Trophoblast cell (in vitro differentiated cells and primary cell): ENCODE measurements at regions not wholly inside any gene's neighbourhood (a gene's known extent, or its start where the extent isn't known, plus 50 kb on each side); places are given as distances from the start of the nearest gene placed in this dataset.

Experiments used
- DNase-seq, 2 donors: peaks; one replicate each; pipeline ENCODE4 v3.0.0-alpha.2; 2016
- H2AFZ ChIP-seq: 2 replicates; pipeline ENCODE4 v1.6.1; 2013; ENCODE audit warnings: low read length, moderate library complexity, mild to moderate bottlenecking; ENCODE audit not compliant: insufficient read depth, poor library complexity
- H2AK5ac ChIP-seq: 2 replicates; pipeline ENCODE4 v1.6.1; 2013; ENCODE audit warnings: mild to moderate bottlenecking, low read length
- H2BK120ac ChIP-seq: 2 replicates; pipeline ENCODE4 v1.6.1; 2013; ENCODE audit warnings: low read length, mild to moderate bottlenecking, moderate library complexity; ENCODE audit not compliant: insufficient read depth, poor library complexity
- H2BK12ac ChIP-seq: 2 replicates; pipeline ENCODE4 v1.6.1; 2013; ENCODE audit warnings: mild to moderate bottlenecking, low read length, moderate library complexity
- H2BK5ac ChIP-seq: 2 replicates; pipeline ENCODE4 v1.6.1; 2013; ENCODE audit warnings: low read length, low read depth, moderate library complexity, mild to moderate bottlenecking; ENCODE audit not compliant: poor library complexity
- H3K14ac ChIP-seq: 2 replicates; pipeline ENCODE4 v1.6.1; 2013; ENCODE audit warnings: mild to moderate bottlenecking, low read length
- H3K18ac ChIP-seq: 2 replicates; pipeline ENCODE4 v1.6.1; 2013; ENCODE audit warnings: mild to moderate bottlenecking, low read length
- H3K23ac ChIP-seq: 2 replicates; pipeline ENCODE4 v1.6.1; 2013; ENCODE audit warnings: low read length
- H3K27ac ChIP-seq: 2 replicates; pipeline ENCODE4 v1.5.1; 2013; ENCODE audit warnings: low read depth, mild to moderate bottlenecking, inconsistent platforms, low read length, moderate library complexity
- H3K27me3 ChIP-seq: 2 replicates; pipeline ENCODE4 v1.6.1; 2013; ENCODE audit warnings: inconsistent platforms, mild to moderate bottlenecking, low read length, moderate library complexity; ENCODE audit not compliant: insufficient read depth
- H3K36me3 ChIP-seq, 2 experiments: 1 replicate in 1 of 2; 2 replicates in 1 of 2; pipeline ENCODE4 v1.6.1; 2013; ENCODE audit warnings: low read length in 2 of 2, mild to moderate bottlenecking in 2 of 2, moderate library complexity in 1 of 2; ENCODE audit not compliant: insufficient read depth in 2 of 2, control insufficient read depth in 1 of 2
- H3K4ac ChIP-seq: 2 replicates; pipeline ENCODE4 v1.6.1; 2013; ENCODE audit warnings: low read depth, mild to moderate bottlenecking, low read length, moderate library complexity
- H3K4me1 ChIP-seq, 2 experiments: 1 replicate in 1 of 2; 2 replicates in 1 of 2; pipeline ENCODE4 v1.6.1; 2013; ENCODE audit warnings: low read length in 2 of 2, mild to moderate bottlenecking in 2 of 2, moderate library complexity in 1 of 2; ENCODE audit not compliant: insufficient read depth in 2 of 2, control insufficient read depth in 1 of 2
- H3K4me2 ChIP-seq: 2 replicates; pipeline ENCODE4 v1.6.1; 2013; ENCODE audit warnings: inconsistent platforms, mild to moderate bottlenecking, low read length, moderate library complexity
- H3K4me3 ChIP-seq: 2 replicates; pipeline ENCODE4 v1.5.1; 2013; ENCODE audit warnings: mild to moderate bottlenecking, low read depth, low read length, inconsistent platforms
- H3K79me1 ChIP-seq: one replicate; pipeline ENCODE4 v1.6.1; 2013; ENCODE audit warnings: low read length
- H3K79me2 ChIP-seq: 2 replicates; pipeline ENCODE4 v1.6.1; 2013; ENCODE audit warnings: low read length, mild to moderate bottlenecking; ENCODE audit not compliant: control insufficient read depth, insufficient read depth, poor library complexity
- H3K9ac ChIP-seq: 2 replicates; pipeline ENCODE4 v1.6.1; 2013; ENCODE audit warnings: mild to moderate bottlenecking, low read length
- H3K9me3 ChIP-seq: 2 replicates; pipeline ENCODE4 v1.6.1; 2013; ENCODE audit warnings: low read depth, mild to moderate bottlenecking, control low read depth, inconsistent platforms, low read length; ENCODE audit not compliant: insufficient read depth
- H4K12ac ChIP-seq: 2 replicates; pipeline ENCODE4 v1.6.1; 2013; ENCODE audit warnings: low read depth, mild to moderate bottlenecking, low read length, moderate library complexity
- H4K8ac ChIP-seq: 2 replicates; pipeline ENCODE4 v1.6.1; 2013; ENCODE audit warnings: low read depth, mild to moderate bottlenecking, low read length, moderate library complexity
- H4K91ac ChIP-seq: one replicate; pipeline ENCODE4 v1.6.1; 2013; ENCODE audit warnings: low read depth, mild to moderate bottlenecking, low read length, moderate library complexity
- WGBS: extraction: QIAGEN DNeasy Blood & Tissue Kit; methylation state at CpG from one replicate; pipeline ENCODE4 v1.1.7; 2013; ENCODE audit warnings: missing lambda C conversion rate; ENCODE audit not compliant: insufficient read length, insufficient coverage; ENCODE audit errors: extremely low coverage; 5-methylcytosine and 5-hydroxymethylcytosine counted together

- no peaks in the 10 kb centered on the region for H3K4me1 ChIP-seq
- H3K4me2 ChIP-seq: no peak overlapping the region
- H3K14ac ChIP-seq: no peak overlapping the region
- WGBS: no CpG with 5 or more reads among the region's 8 CpGs
- H3K18ac ChIP-seq: no peak overlapping the region
- no peak for DNase-seq
- H3K79me1 ChIP-seq: no peaks in the 10 kb centered on the region
- no peak overlapping the region for H2AK5ac ChIP-seq
- no peak overlapping the region for H3K4ac ChIP-seq
- no peak overlapping the region for H3K9ac ChIP-seq
- H4K8ac ChIP-seq: no peak overlapping the region
- no peak overlapping the region for H2AFZ ChIP-seq
- H4K12ac ChIP-seq: no peak overlapping the region
- H3K9me3 ChIP-seq: no peaks in the 10 kb centered on the region
- no peak overlapping the region for H2BK120ac ChIP-seq
- no peak overlapping the region for H2BK5ac ChIP-seq
- H3K27me3 ChIP-seq: no peaks in the 10 kb centered on the region
- H2BK12ac ChIP-seq: no peak overlapping the region
- no peak overlapping the region for H3K23ac ChIP-seq
- no peaks in the 10 kb centered on the region for H3K79me2 ChIP-seq
- no peak overlapping the region for H3K4me3 ChIP-seq
- no peaks in the 10 kb centered on the region for H3K36me3 ChIP-seq
- no peak overlapping the region for H4K91ac ChIP-seq
- H3K27ac ChIP-seq: no peak overlapping the region
Measured at GRCh38 chr11:70766901-70767300, 368.6 kb downstream of the CTTN start.

- no peak overlapping the region for H3K9ac ChIP-seq
- H3K4ac ChIP-seq: no peak overlapping the region
- no peak overlapping the region for H3K27ac ChIP-seq
- H3K79me1 ChIP-seq: no peaks in the 10 kb centered on the region
- H3K4me1 ChIP-seq: no peaks in the 10 kb centered on the region
- no peak overlapping the region for H4K8ac ChIP-seq
- H3K36me3 ChIP-seq: no peaks in the 10 kb centered on the region
- no CpG with 5 or more reads among the region's 10 CpGs for WGBS
- no peak overlapping the region for H2BK5ac ChIP-seq
- no peak overlapping the region for H3K23ac ChIP-seq
- H3K27me3 ChIP-seq: no peaks in the 10 kb centered on the region
- H3K4me3 ChIP-seq: no peak overlapping the region
- H3K14ac ChIP-seq: no peak overlapping the region
- H2AFZ ChIP-seq: no peak overlapping the region
- H4K12ac ChIP-seq: no peak overlapping the region
- H4K91ac ChIP-seq: no peak overlapping the region
- H3K9me3 ChIP-seq: no peaks in the 10 kb centered on the region
- no peak overlapping the region for H2AK5ac ChIP-seq
- no peaks in the 10 kb centered on the region for H3K79me2 ChIP-seq
- no peak overlapping the region for H2BK12ac ChIP-seq
- no peak overlapping the region for H3K18ac ChIP-seq
- H3K4me2 ChIP-seq: no peak overlapping the region
- no peak overlapping the region for H2BK120ac ChIP-seq
- no peak for DNase-seq
Measured at GRCh38 chr11:70768346-70769095, 370.2 kb downstream of the CTTN start.

- no peaks in the 10 kb centered on the region for H3K79me2 ChIP-seq
- H3K4ac ChIP-seq: no peak overlapping the region
- no peak overlapping the region for H2AFZ ChIP-seq
- no peak overlapping the region for H2BK12ac ChIP-seq
- H3K27me3 ChIP-seq: no peaks in the 10 kb centered on the region
- H4K8ac ChIP-seq: no peak overlapping the region
- no peak overlapping the region for H3K4me2 ChIP-seq
- no peak overlapping the region for H3K9ac ChIP-seq
- H2BK120ac ChIP-seq: no peak overlapping the region
- no peak overlapping the region for H3K4me3 ChIP-seq
- H4K12ac ChIP-seq: no peak overlapping the region
- H2AK5ac ChIP-seq: no peak overlapping the region
- no peaks in the 10 kb centered on the region for H3K36me3 ChIP-seq
- no peak overlapping the region for H3K23ac ChIP-seq
- no peak for DNase-seq
- H3K18ac ChIP-seq: no peak overlapping the region
- H3K14ac ChIP-seq: no peak overlapping the region
- no peak overlapping the region for H3K27ac ChIP-seq
- no peaks in the 10 kb centered on the region for H3K79me1 ChIP-seq
- H2BK5ac ChIP-seq: no peak overlapping the region
- H3K9me3 ChIP-seq: no peaks in the 10 kb centered on the region
- no peaks in the 10 kb centered on the region for H3K4me1 ChIP-seq
- no CpG with 5 or more reads among the region's 14 CpGs for WGBS
- no peak overlapping the region for H4K91ac ChIP-seq
Measured at GRCh38 chr11:70769106-70769505, 370.8 kb downstream of the CTTN start.

GRCh38 chr11:70769521-70769920, 371.2 kb downstream of the CTTN start:
- H2AK5ac ChIP-seq: no peak overlapping the region
- no peak overlapping the region for H3K4me3 ChIP-seq
- WGBS: no CpG with 5 or more reads among the region's 8 CpGs
- no peak overlapping the region for H3K18ac ChIP-seq
- H3K79me2 ChIP-seq: no peaks in the 10 kb centered on the region
- H2AFZ ChIP-seq: no peak overlapping the region
- H3K79me1 ChIP-seq: no peaks in the 10 kb centered on the region
- no peaks in the 10 kb centered on the region for H3K27me3 ChIP-seq
- no peak overlapping the region for H3K4ac ChIP-seq
- H2BK5ac ChIP-seq: no peak overlapping the region
- no peaks in the 10 kb centered on the region for H3K9me3 ChIP-seq
- no peak overlapping the region for H4K91ac ChIP-seq
- H2BK120ac ChIP-seq: no peak overlapping the region
- no peak overlapping the region for H3K4me2 ChIP-seq
- DNase-seq: no peak
- H3K9ac ChIP-seq: no peak overlapping the region
- no peak overlapping the region for H4K8ac ChIP-seq
- no peaks in the 10 kb centered on the region for H3K36me3 ChIP-seq
- H3K4me1 ChIP-seq: no peaks in the 10 kb centered on the region
- H2BK12ac ChIP-seq: no peak overlapping the region
- no peak overlapping the region for H4K12ac ChIP-seq
- H3K27ac ChIP-seq: no peak overlapping the region
- no peak overlapping the region for H3K23ac ChIP-seq
- H3K14ac ChIP-seq: no peak overlapping the region
